ENCODE measurements at regions not wholly inside any gene's neighbourhood (a gene's known extent, or its start where the extent isn't known, plus 50 kb on each side); places are given as distances from the start of the nearest gene placed in this dataset.
A peak's percentile ranks its signal among the peaks of the same experiment; 100 is the strongest.
"Not testable (repeated sequence)": the region's sequence is repeated elsewhere in the genome, so short reads cannot be mapped to it uniquely, and the experiment has no call there.

GRCh38 chr9:88875400-88876120 is 115.7 kb upstream of the S1PR3 start:
- no peak for DNase-seq

GRCh38 chr9:88880199-88880598 is 111.1 kb upstream of the S1PR3 start:
- DNase-seq = no peak

DNA sequence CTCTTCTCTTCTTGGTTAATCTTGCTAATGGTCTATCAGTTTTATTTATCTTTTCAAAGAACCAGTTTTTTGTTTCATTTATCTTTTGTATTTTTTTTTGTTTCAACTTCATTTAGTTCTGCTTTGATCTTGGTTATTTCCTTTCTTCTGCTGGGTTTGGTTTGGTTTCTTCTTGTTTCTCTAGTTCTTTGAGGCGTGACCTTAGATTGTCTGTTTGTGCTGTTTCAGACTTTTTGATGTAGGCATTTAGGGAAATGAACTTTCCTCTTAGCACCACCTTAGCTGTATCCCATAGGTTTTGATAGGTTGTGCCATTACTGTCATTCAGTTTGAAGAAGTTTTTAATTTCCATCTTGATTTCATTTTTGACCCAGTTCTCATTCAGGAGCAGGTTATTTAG is 107.0 kb upstream of the S1PR3 start:
- not testable (repeated sequence) for DNase-seq

DNA sequence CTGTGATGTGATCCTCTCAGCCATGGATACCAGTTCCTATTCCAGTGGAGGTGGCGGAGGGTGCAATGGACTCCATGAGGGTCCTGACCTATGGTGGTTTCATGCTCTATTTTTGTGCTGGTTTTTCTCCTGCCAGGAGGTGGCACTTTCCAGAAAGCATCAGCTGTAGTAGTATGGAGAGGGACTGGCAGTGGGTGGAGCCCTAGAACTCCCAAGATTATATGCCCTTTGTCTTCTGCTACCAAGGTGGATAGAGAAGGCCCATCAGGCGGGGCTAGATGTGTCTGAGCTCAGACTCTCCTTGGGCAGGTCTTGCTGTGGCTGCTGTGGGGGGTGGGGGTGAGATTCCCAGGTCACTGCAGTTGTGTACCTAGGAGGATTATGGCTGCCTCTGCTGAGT is 104.5 kb upstream of the S1PR3 start:
- not testable (repeated sequence) for DNase-seq

- no peak for DNase-seq
Measured at GRCh38 chr9:88889386-88889785, 101.9 kb upstream of the S1PR3 start.

- DNase-seq = no peak
Measured at GRCh38 chr9:88890546-88890945, 100.7 kb upstream of the S1PR3 start.

GRCh38 chr9:88891040-88891439 is 100.2 kb upstream of the S1PR3 start:
- no peak for DNase-seq

- DNase-seq = no peak
Measured at GRCh38 chr9:88892724-88893123, 98.5 kb upstream of the S1PR3 start.

GRCh38 chr9:88897081-88897480 is 94.2 kb upstream of the S1PR3 start:
- no peak for DNase-seq

GRCh38 chr9:88898039-88898720 is 93.1 kb upstream of the S1PR3 start:
- no peak for DNase-seq

GRCh38 chr9:88905506-88905905 is 85.8 kb upstream of the S1PR3 start:
- DNase-seq = no peak

- DNase-seq = no peak
Measured at GRCh38 chr9:88915916-88916315, 75.4 kb upstream of the S1PR3 start.

DNA sequence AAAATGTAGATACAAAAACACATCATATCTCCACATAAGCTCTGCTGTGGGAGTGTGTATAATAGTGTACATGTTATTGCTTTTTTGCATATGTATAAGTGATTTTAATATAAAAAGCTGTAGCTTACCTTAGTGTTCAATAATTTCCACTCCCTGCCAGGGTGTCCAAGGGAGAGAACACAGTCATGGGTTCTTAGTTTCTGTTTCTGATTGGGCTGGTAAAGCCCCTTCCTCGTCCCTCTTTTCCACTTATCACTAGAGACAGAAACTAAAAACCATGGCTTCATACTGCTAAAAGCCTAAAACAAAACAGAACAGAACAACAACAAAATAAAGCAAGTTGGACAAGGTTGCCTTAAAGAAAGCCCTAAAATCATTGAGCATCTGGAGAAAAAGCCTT is 74.4 kb upstream of the S1PR3 start:
- DNase-seq = no peak

GRCh38 chr9:88917375-88917774 is 73.9 kb upstream of the S1PR3 start:
- no peak for DNase-seq

DNA sequence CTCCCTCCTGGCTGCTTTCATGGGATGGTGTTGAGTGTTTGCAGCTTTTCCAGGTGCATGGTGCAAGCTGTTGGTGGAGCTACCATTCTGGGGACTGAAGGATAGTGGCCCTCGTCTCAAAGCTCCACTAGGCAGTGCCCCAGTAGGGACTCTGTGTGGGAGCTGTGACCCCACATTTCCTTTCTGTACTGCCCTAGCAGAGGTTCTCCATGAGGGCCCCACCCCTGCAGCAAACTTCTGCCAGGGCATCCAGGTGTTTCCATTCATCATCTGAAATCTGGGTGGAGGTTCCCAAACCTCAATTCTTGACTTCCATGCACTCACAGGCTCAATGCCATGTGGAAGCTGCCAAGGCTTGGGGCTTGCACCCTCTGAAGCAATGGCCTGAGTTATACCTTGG is 72.7 kb upstream of the S1PR3 start:
- not testable (repeated sequence) for DNase-seq

- DNase-seq = no peak
Measured at GRCh38 chr9:88920645-88921044, 70.6 kb upstream of the S1PR3 start.

GRCh38 chr9:88922091-88922490 is 69.2 kb upstream of the S1PR3 start:
- peak; percentile 4 to 10 for DNase-seq

GRCh38 chr9:88923092-88923491 is 68.2 kb upstream of the S1PR3 start:
- no peak for DNase-seq

GRCh38 chr9:88923653-88924288 is 67.5 kb upstream of the S1PR3 start:
- DNase-seq = no peak

GRCh38 chr9:88925481-88925880 is 65.8 kb upstream of the S1PR3 start:
- DNase-seq = no peak

GRCh38 chr9:88926781-88927505 is 64.3 kb upstream of the S1PR3 start:
- no peak for DNase-seq

GRCh38 chr9:88927510-88927909 is 63.8 kb upstream of the S1PR3 start:
- DNase-seq = no peak

- DNase-seq = no peak
Measured at GRCh38 chr9:88930716-88931115, 60.6 kb upstream of the S1PR3 start.

- DNase-seq = no peak
Measured at GRCh38 chr9:88932766-88933165, 58.5 kb upstream of the S1PR3 start.

Data from stimulated activated CD4-positive, alpha-beta T cell treated with anti-CD3 and anti-CD28 coated beads, Interleukin-2, amount 100 ng/mL, for 48 hours (primary cell).